HEK293T (cell line): ENCODE measurements at regions not wholly inside any gene's neighbourhood (a gene's known extent, or its start where the extent isn't known, plus 50 kb on each side); places are given as distances from the start of the nearest gene placed in this dataset.

Experiments
- BHLHE40 ChIP-seq: fragments of 450-650 bp; IDR thresholded peaks from 2 replicates; pipeline ENCODE4 v1.6.1; 2016; ENCODE audit warnings: mild to moderate bottlenecking, moderate library complexity, borderline replicate concordance
- ELF4 ChIP-seq: fragments of 450-650 bp; IDR thresholded peaks from 2 replicates; pipeline ENCODE4 v1.6.1; 2017; ENCODE audit warnings: antibody characterized with exemption
- FOXA1 ChIP-seq: fragments of 450-650 bp; IDR thresholded peaks from 2 replicates; pipeline ENCODE4 v1.6.1; 2016; ENCODE audit warnings: mild to moderate bottlenecking
- FOXK2 ChIP-seq: fragments of 450-650 bp; IDR thresholded peaks from 2 replicates; pipeline ENCODE4 v1.6.1; 2016; ENCODE audit warnings: mild to moderate bottlenecking
- HDGF ChIP-seq: fragments of 450-650 bp; IDR thresholded peaks from 2 replicates; pipeline ENCODE4 v1.6.1; 2017; ENCODE audit warnings: antibody characterized with exemption, borderline replicate concordance
- L3MBTL2 ChIP-seq: fragments of 450-650 bp; conservative IDR thresholded peaks from 2 replicates; pipeline ENCODE4 v1.6.1; 2016; ENCODE audit warnings: mild to moderate bottlenecking
- LEF1 ChIP-seq: fragments of 450-650 bp; IDR thresholded peaks from 2 replicates; pipeline ENCODE4 v1.6.1; 2017; ENCODE audit warnings: mild to moderate bottlenecking, borderline replicate concordance
- SP1 ChIP-seq: fragments of 450-650 bp; IDR thresholded peaks from 2 replicates; pipeline ENCODE4 v1.6.1; 2017
- SUZ12 ChIP-seq: fragments of 450-650 bp; IDR thresholded peaks from 2 replicates; pipeline ENCODE4 v1.6.1; 2016; ENCODE audit warnings: mild to moderate bottlenecking
- TARDBP ChIP-seq: fragments of 450-650 bp; IDR thresholded peaks from 2 replicates; pipeline ENCODE4 v1.6.1; 2016

GRCh38 chr1:95809391-95809790, 575.4 kb downstream of the RWDD3 start:
- TF ChIP-seq FOXA1 (no peak), TARDBP (no peak), L3MBTL2 (no peak), SP1 (no peak), ELF4 (no peak), HDGF (no peak), LEF1 (no peak), BHLHE40 (no peak), FOXK2 (no peak), SUZ12 (no peak)
